Esophagus (tissue), 2 donors: ENCODE measurements at regions not wholly inside any gene's neighbourhood (a gene's known extent, or its start where the extent isn't known, plus 50 kb on each side); places are given as distances from the start of the nearest gene placed in this dataset.
"Not testable (repeated sequence)": the region's sequence is repeated elsewhere in the genome, so short reads cannot be mapped to it uniquely, and the experiment has no call there.

Source experiments
- H3K27ac ChIP-seq, 2 donors: one replicate each; pipeline ENCODE4 v1.5.1; 2013; ENCODE audit warnings: low read depth in 2 of 2, mild to moderate bottlenecking in 2 of 2, inconsistent platforms in 1 of 2, low read length in 1 of 2, moderate library complexity in 1 of 2
- H3K27me3 ChIP-seq, 2 donors: one replicate each; pipeline ENCODE4 v1.6.1; 2013; ENCODE audit warnings: low read length in 2 of 2, control low read depth in 1 of 2, mild to moderate bottlenecking in 1 of 2; ENCODE audit not compliant: insufficient read depth in 2 of 2, control insufficient read depth in 1 of 2
- H3K36me3 ChIP-seq, 2 donors: one replicate each; pipeline ENCODE4 v1.6.1; 2013; ENCODE audit warnings: low read length in 1 of 2; ENCODE audit not compliant: control insufficient read depth in 2 of 2, insufficient read depth in 2 of 2
- H3K4me1 ChIP-seq, 2 donors: one replicate each; pipeline ENCODE4 v1.6.1; 2013; ENCODE audit warnings: low read length in 1 of 2; ENCODE audit not compliant: control insufficient read depth in 2 of 2, insufficient read depth in 2 of 2
- H3K4me3 ChIP-seq, 2 donors: one replicate each; pipeline ENCODE4 v1.5.1; 2013; ENCODE audit warnings: low read length in 2 of 2, mild to moderate bottlenecking in 2 of 2, low read depth in 1 of 2, moderate library complexity in 1 of 2
- H3K9me3 ChIP-seq, 2 donors: one replicate each; pipeline ENCODE4 v1.6.1; 2013; ENCODE audit warnings: mild to moderate bottlenecking in 2 of 2, low read depth in 1 of 2, low read length in 1 of 2, moderate library complexity in 1 of 2; ENCODE audit not compliant: control insufficient read depth in 2 of 2, insufficient read depth in 1 of 2
- WGBS, 2 donors: extraction: QIAGEN DNeasy Blood & Tissue Kit; methylation state at CpG; one replicate each; pipeline ENCODE4 v1.1.7; 2013; 5-methylcytosine and 5-hydroxymethylcytosine counted together
- donor health status: healthy with polysubstance abuse.
- donor health status: Bipolar disorder and iron deficiency.

- not testable (repeated sequence) for H3K4me1 ChIP-seq, H3K4me3 ChIP-seq, H3K36me3 ChIP-seq, H3K27me3 ChIP-seq, H3K9me3 ChIP-seq, H3K27ac ChIP-seq
- WGBS, 2 donors: 85 to 91% methylated on average over 15 of the region's 18 CpGs
Measured at GRCh38 chr2:153256876-153257275, 221.7 kb downstream of the RPRM start.

- H3K4me3 ChIP-seq, H3K27ac ChIP-seq, H3K27me3 ChIP-seq, H3K9me3 ChIP-seq, H3K4me1 ChIP-seq, H3K36me3 ChIP-seq: not testable (repeated sequence)
- WGBS, 2 donors: 26 to 36% methylated on average over 1 of the region's 1 CpG
Measured at GRCh38 chr2:153246636-153247035, 231.9 kb downstream of the RPRM start.

- no peaks in the 10 kb centered on the region for H3K36me3 ChIP-seq
- 82 to 83% methylated on average over 1 of the region's 1 CpG for WGBS, 2 donors
- H3K9me3 ChIP-seq: no peaks in the 10 kb centered on the region
- no peaks in the 10 kb centered on the region for H3K4me1 ChIP-seq
- no peak overlapping the region for H3K4me3 ChIP-seq
- H3K27ac ChIP-seq: no peak overlapping the region
- no peaks in the 10 kb centered on the region for H3K27me3 ChIP-seq
Measured at GRCh38 chr2:153235516-153235915, 243.0 kb downstream of the RPRM start.

- Histone ChIP-seq H3K36me3 (no peaks in the 10 kb centered on the region), H3K9me3 (no peaks in the 10 kb centered on the region), H3K4me3 (no peak overlapping the region), H3K27ac (no peak overlapping the region), H3K4me1 (no peaks in the 10 kb centered on the region), H3K27me3 (no peaks in the 10 kb centered on the region)
- 70 to 77% methylated on average over 2 of the region's 2 CpGs for WGBS, 2 donors
Measured at GRCh38 chr2:153232464-153232863, 246.1 kb downstream of the RPRM start.

- H3K4me1 ChIP-seq: no peaks in the 10 kb centered on the region
- no peak overlapping the region for H3K4me3 ChIP-seq
- H3K27me3 ChIP-seq: no peaks in the 10 kb centered on the region
- no peak overlapping the region for H3K27ac ChIP-seq
- H3K36me3 ChIP-seq: no peaks in the 10 kb centered on the region
- WGBS, 2 donors: 44 to 47% methylated on average over 5 of the region's 5 CpGs
- H3K9me3 ChIP-seq: no peaks in the 10 kb centered on the region
Measured at GRCh38 chr2:153230977-153231376, 247.6 kb downstream of the RPRM start.

- no peaks in the 10 kb centered on the region for H3K27me3 ChIP-seq
- no peaks in the 10 kb centered on the region for H3K9me3 ChIP-seq
- H3K36me3 ChIP-seq: no peaks in the 10 kb centered on the region
- H3K4me3 ChIP-seq: no peak overlapping the region
- no peaks in the 10 kb centered on the region for H3K4me1 ChIP-seq
- no peak overlapping the region for H3K27ac ChIP-seq
Measured at GRCh38 chr2:153228904-153229303, 249.7 kb downstream of the RPRM start.

- WGBS, 2 donors: 65 to 67% methylated on average over 2 of the region's 2 CpGs
- H3K36me3 ChIP-seq: no peaks in the 10 kb centered on the region
- no peak overlapping the region for H3K27ac ChIP-seq
- no peak overlapping the region for H3K4me3 ChIP-seq
- H3K9me3 ChIP-seq: no peaks in the 10 kb centered on the region
- no peaks in the 10 kb centered on the region for H3K4me1 ChIP-seq
- no peaks in the 10 kb centered on the region for H3K27me3 ChIP-seq
Measured at GRCh38 chr2:153227981-153228380, 250.6 kb downstream of the RPRM start.

- no peak overlapping the region for H3K4me3 ChIP-seq
- peaks cover 0 to 5% of the 10 kb centered on the region in 2 donors for H3K9me3 ChIP-seq
- H3K36me3 ChIP-seq: no peaks in the 10 kb centered on the region
- H3K4me1 ChIP-seq: no peaks in the 10 kb centered on the region
- no peak overlapping the region for H3K27ac ChIP-seq
- 94 to 95% methylated on average over 26 to 27 of the region's 27 CpGs for WGBS, 2 donors
- H3K27me3 ChIP-seq: no peaks in the 10 kb centered on the region
Measured at GRCh38 chr2:153222231-153223165, 256.1 kb downstream of the RPRM start.

- H3K27me3 ChIP-seq: no peaks in the 10 kb centered on the region
- H3K9me3 ChIP-seq: peaks cover 0 to 5% of the 10 kb centered on the region in 2 donors
- no peak overlapping the region for H3K27ac ChIP-seq
- WGBS, 2 donors: 94 to 95% methylated on average over 11 of the region's 11 CpGs
- no peaks in the 10 kb centered on the region for H3K36me3 ChIP-seq
- no peak overlapping the region for H3K4me3 ChIP-seq
- H3K4me1 ChIP-seq: no peaks in the 10 kb centered on the region
Measured at GRCh38 chr2:153221506-153221905, 257.1 kb downstream of the RPRM start.

GRCh38 chr2:153221087-153221486 lies 257.5 kb downstream of the RPRM start:
- no peak overlapping the region for H3K4me3 ChIP-seq
- no peak overlapping the region for H3K27ac ChIP-seq
- H3K9me3 ChIP-seq: peaks cover 0 to 5% of the 10 kb centered on the region in 2 donors
- H3K27me3 ChIP-seq: no peaks in the 10 kb centered on the region
- H3K36me3 ChIP-seq: no peaks in the 10 kb centered on the region
- H3K4me1 ChIP-seq: no peaks in the 10 kb centered on the region
- WGBS, 2 donors: 80 to 87% methylated on average over 9 of the region's 9 CpGs
